ENCODE measurements at regions not wholly inside any gene's neighbourhood (a gene's known extent, or its start where the extent isn't known, plus 50 kb on each side); places are given as distances from the start of the nearest gene placed in this dataset.
"Not testable (repeated sequence)": the region's sequence is repeated elsewhere in the genome, so short reads cannot be mapped to it uniquely, and the experiment has no call there.

DNA sequence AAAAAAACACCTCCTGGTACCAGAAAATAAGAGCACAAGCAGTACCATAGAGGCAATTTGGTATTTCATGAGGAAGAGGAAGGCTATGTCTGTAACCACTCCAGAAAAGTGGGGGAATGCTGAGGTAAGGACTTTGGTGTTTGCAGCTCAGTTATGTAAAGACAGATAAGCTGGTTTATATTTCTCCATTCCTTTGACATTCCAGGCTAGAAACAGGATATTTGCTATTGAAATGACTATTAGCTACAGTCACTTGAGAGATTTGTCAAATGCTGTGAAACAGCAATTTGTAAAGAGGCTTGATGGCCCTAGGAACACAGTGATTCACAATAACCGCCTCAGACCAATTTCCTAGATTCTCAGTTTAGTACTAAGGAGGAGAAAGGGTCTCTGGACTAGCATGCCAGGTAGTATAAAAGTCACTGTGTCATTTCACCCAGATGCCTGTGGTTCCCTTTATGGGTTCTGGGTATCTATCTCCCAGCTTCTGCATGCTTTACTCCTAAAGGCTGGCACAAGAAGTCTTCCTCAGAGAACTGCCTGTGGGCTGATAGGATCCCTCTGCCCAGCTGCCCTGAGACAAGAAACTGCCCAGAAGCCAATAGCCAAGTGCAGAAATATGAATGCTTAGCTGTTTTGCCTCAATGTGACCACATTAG, 80.5 kb downstream of the VCAM1 start:
- Histone ChIP-seq H3K4me1 (ENCODE audit: control insufficient read depth, extremely low read depth, insufficient read depth, low read length) (no peaks in the 10 kb centered on the region), H3K27ac (ENCODE audit: insufficient read depth, low read length) (no peak overlapping the region), H4K20me1 (ENCODE audit: control insufficient read depth, extremely low read depth, insufficient read depth, low read length) (no peaks in the 10 kb centered on the region), H2AFZ (ENCODE audit: low read length) (no peak overlapping the region), H3K4me2 (ENCODE audit: extremely low read depth, insufficient read depth, low read length) (no peak overlapping the region), H3K9ac (ENCODE audit: insufficient read depth, low read length) (no peak overlapping the region), H3K4me3 (replicated peaks in 1 of 4; ENCODE audit: control extremely low read depth in 1 of 4, insufficient read depth in 1 of 4, low read depth in 3 of 4, low read length in 4 of 4) (no peak overlapping the region), H3K79me2 (ENCODE audit: control insufficient read depth, insufficient read depth, low read length) (no peaks in the 10 kb centered on the region), H3K36me3 (ENCODE audit: control insufficient read depth, insufficient read depth, low read length) (no peaks in the 10 kb centered on the region), H3K9me3 (ENCODE audit: control insufficient read depth, insufficient read depth, low read depth, low read length) (no peaks in the 10 kb centered on the region), H3K27me3 (ENCODE audit: control insufficient read depth, insufficient read depth, low read length) (no peaks in the 10 kb centered on the region)
- DNase-seq (ENCODE audit: low read depth in 2 of 2): peak in 1 of 2 donors; percentile 86
- no peak for TF ChIP-seq EZH2 (IDR thresholded peaks at IDR 0.05; ENCODE audit: low read length, missing control alignments)
- TF ChIP-seq, protein P1, sequence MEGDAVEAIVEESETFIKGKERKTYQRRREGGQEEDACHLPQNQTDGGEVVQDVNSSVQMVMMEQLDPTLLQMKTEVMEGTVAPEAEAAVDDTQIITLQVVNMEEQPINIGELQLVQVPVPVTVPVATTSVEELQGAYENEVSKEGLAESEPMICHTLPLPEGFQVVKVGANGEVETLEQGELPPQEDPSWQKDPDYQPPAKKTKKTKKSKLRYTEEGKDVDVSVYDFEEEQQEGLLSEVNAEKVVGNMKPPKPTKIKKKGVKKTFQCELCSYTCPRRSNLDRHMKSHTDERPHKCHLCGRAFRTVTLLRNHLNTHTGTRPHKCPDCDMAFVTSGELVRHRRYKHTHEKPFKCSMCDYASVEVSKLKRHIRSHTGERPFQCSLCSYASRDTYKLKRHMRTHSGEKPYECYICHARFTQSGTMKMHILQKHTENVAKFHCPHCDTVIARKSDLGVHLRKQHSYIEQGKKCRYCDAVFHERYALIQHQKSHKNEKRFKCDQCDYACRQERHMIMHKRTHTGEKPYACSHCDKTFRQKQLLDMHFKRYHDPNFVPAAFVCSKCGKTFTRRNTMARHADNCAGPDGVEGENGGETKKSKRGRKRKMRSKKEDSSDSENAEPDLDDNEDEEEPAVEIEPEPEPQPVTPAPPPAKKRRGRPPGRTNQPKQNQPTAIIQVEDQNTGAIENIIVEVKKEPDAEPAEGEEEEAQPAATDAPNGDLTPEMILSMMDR (conservative IDR thresholded peaks at IDR 0.05 in 1 of 2, IDR thresholded peaks at IDR 0.05 in 1 of 2; ENCODE audit: low read depth in 1 of 2, low read length in 2 of 2): no peak

DNA sequence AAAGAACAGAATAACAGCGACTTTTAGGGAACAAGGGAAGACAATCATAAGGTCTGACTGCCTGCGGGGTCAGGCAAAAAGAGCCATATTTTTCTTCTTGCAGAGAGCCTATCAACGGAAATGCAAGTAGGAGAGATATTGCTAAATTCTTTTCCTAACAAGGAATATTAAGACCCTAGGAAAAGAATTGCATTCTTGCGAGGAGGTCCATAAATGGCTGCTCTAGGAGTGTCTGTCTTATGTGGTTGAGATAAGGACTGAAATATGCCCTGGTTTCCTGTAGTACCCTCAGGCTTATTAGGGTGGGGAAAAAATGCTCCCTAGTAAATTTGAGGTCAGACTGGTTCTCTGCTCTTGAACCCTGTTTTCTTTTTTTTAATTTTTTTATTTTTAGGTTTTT, 81.7 kb downstream of the VCAM1 start:
- H3K27me3 ChIP-seq (ENCODE audit: control insufficient read depth, insufficient read depth, low read length); H3K79me2 ChIP-seq (ENCODE audit: control insufficient read depth, insufficient read depth, low read length); H4K20me1 ChIP-seq (ENCODE audit: control insufficient read depth, extremely low read depth, insufficient read depth, low read length); H3K4me2 ChIP-seq (ENCODE audit: extremely low read depth, insufficient read depth, low read length); H2AFZ ChIP-seq (ENCODE audit: low read length); H3K9me3 ChIP-seq (ENCODE audit: control insufficient read depth, insufficient read depth, low read depth, low read length); H3K27ac ChIP-seq (ENCODE audit: insufficient read depth, low read length); H3K4me3 ChIP-seq (replicated peaks in 1 of 4; ENCODE audit: control extremely low read depth in 1 of 4, insufficient read depth in 1 of 4, low read depth in 3 of 4, low read length in 4 of 4); H3K4me1 ChIP-seq (ENCODE audit: control insufficient read depth, extremely low read depth, insufficient read depth, low read length); H3K9ac ChIP-seq (ENCODE audit: insufficient read depth, low read length); DNase-seq (ENCODE audit: low read depth in 2 of 2); H3K36me3 ChIP-seq (ENCODE audit: control insufficient read depth, insufficient read depth, low read length): not testable (repeated sequence)

DNA sequence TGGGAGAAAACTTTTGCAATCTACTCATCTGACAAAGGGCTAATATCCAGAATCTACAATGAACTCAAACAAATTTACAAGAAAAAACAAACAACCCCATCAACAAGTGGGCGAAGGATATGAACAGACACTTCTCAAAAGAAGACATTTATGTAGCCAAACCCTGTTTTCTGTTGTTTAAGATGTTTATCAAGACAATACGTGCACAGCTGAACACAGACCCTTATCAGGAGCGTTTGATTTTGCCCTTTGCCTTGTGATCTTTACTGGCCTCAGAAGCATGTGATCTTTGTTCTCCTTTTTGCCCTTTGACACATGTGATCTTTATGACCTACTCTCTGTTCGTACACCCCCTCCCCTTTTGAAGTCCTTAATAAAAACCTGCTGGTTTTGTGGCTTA, 83.7 kb downstream of the VCAM1 start:
- H4K20me1 ChIP-seq (ENCODE audit: control insufficient read depth, extremely low read depth, insufficient read depth, low read length); H3K4me2 ChIP-seq (ENCODE audit: extremely low read depth, insufficient read depth, low read length): not testable (repeated sequence)

DNA sequence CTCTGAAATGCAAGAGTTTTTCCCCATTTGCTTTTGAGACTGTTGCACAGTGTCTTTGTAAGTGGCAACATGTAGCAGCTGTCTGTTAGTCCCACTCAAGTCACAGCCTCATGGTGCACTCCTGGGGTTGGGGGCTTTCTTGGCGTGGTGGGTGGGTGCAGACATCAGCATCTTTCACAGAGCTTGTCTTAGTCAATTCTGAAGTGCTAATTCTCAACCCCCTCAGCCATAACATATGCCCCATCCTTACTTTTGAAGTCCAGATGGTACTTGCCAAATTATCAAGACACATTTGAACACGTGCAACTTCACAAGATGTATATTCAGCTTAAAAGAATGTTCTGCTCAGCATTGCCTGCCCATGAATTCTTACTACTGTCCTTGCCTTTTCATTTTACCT, 87.1 kb downstream of the VCAM1 start:
- Histone ChIP-seq H3K79me2 (ENCODE audit: control insufficient read depth, insufficient read depth, low read length) (no peaks in the 10 kb centered on the region), H3K9ac (ENCODE audit: insufficient read depth, low read length) (no peak overlapping the region), H2AFZ (ENCODE audit: low read length) (no peak overlapping the region), H3K4me1 (ENCODE audit: control insufficient read depth, extremely low read depth, insufficient read depth, low read length) (no peaks in the 10 kb centered on the region), H3K27me3 (ENCODE audit: control insufficient read depth, insufficient read depth, low read length) (no peaks in the 10 kb centered on the region), H3K4me2 (ENCODE audit: extremely low read depth, insufficient read depth, low read length) (no peak overlapping the region), H4K20me1 (ENCODE audit: control insufficient read depth, extremely low read depth, insufficient read depth, low read length) (no peaks in the 10 kb centered on the region), H3K36me3 (ENCODE audit: control insufficient read depth, insufficient read depth, low read length) (no peaks in the 10 kb centered on the region), H3K27ac (ENCODE audit: insufficient read depth, low read length) (no peak overlapping the region), H3K9me3 (ENCODE audit: control insufficient read depth, insufficient read depth, low read depth, low read length) (no peaks in the 10 kb centered on the region), H3K4me3 (replicated peaks in 1 of 4; ENCODE audit: control extremely low read depth in 1 of 4, insufficient read depth in 1 of 4, low read depth in 3 of 4, low read length in 4 of 4) (no peak overlapping the region)
- no peak for TF ChIP-seq EZH2 (IDR thresholded peaks at IDR 0.05; ENCODE audit: low read length, missing control alignments)
- TF ChIP-seq, protein P1 (conservative IDR thresholded peaks at IDR 0.05 in 1 of 2, IDR thresholded peaks at IDR 0.05 in 1 of 2; ENCODE audit: low read depth in 1 of 2, low read length in 2 of 2): no peak
- no peak for DNase-seq (ENCODE audit: low read depth in 2 of 2)

More for the DNA sequence above, 83.7 kb downstream of the VCAM1 start:
- not testable (repeated sequence) for H3K36me3 ChIP-seq (ENCODE audit: control insufficient read depth, insufficient read depth, low read length); H3K27ac ChIP-seq (ENCODE audit: insufficient read depth, low read length); H3K9me3 ChIP-seq (ENCODE audit: control insufficient read depth, insufficient read depth, low read depth, low read length); H3K4me3 ChIP-seq (replicated peaks in 1 of 4; ENCODE audit: control extremely low read depth in 1 of 4, insufficient read depth in 1 of 4, low read depth in 3 of 4, low read length in 4 of 4); H2AFZ ChIP-seq (ENCODE audit: low read length); H3K4me1 ChIP-seq (ENCODE audit: control insufficient read depth, extremely low read depth, insufficient read depth, low read length); H3K9ac ChIP-seq (ENCODE audit: insufficient read depth, low read length); H3K27me3 ChIP-seq (ENCODE audit: control insufficient read depth, insufficient read depth, low read length); H3K79me2 ChIP-seq (ENCODE audit: control insufficient read depth, insufficient read depth, low read length); DNase-seq (ENCODE audit: low read depth in 2 of 2)

Data from fibroblast of lung (primary cell).